GM12875 (cell line): ENCODE measurements at regions not wholly inside any gene's neighbourhood (a gene's known extent, or its start where the extent isn't known, plus 50 kb on each side); places are given as distances from the start of the nearest gene placed in this dataset.

Source experiments
- H3K4me3 ChIP-seq: one replicate; pipeline ENCODE4 v1.5.1; 2011; ENCODE audit warnings: low read depth, low read length, control low read depth
- CTCF ChIP-seq: IDR thresholded peaks from 2 replicates; pipeline ENCODE4 v1.5.1; 2011; ENCODE audit warnings: low read depth, mild to moderate bottlenecking, control low read depth, inconsistent platforms, low read length, moderate library complexity, borderline replicate concordance; ENCODE audit not compliant: insufficient read depth

DNA sequence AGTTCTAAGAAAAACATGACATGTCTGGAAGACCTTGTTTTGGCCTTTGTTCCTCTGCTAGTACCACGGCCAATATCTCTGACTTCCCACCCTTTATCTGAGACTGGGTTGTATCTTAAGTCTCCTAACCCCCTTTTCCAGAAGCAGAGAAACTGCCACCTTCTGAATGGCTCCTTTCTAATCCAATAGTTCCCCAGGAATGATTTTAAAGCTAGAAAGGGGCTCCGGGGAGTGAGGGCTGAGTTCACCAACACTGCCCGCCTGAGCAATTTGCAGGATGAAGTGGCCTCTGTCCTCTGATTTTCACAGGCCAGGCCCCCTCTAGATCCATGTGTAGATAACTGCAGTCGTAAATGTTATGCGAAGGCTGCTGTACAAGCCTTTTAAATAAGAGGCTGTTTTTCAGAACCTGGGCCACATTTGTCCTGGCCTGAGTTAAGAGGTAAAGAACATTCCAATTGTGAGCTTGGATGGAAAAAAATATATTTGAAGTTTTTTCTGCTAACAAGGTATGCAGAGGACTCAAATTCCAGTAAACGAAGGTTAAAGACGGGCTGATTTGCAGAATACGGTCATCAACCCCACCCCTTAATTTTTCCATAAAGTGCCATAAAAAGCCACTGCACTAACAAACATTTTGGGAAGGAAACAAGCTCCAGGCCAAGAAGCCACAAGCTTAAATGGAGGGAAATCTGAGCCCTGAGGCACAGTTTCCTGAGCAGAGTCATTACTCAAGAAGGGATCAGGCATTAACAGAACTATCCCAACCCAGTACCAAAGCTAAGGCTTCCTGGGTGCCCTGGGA, 117.0 kb upstream of the MAF start:
- no peak for TF ChIP-seq CTCF
- no peak overlapping the region for H3K4me3 ChIP-seq

DNA sequence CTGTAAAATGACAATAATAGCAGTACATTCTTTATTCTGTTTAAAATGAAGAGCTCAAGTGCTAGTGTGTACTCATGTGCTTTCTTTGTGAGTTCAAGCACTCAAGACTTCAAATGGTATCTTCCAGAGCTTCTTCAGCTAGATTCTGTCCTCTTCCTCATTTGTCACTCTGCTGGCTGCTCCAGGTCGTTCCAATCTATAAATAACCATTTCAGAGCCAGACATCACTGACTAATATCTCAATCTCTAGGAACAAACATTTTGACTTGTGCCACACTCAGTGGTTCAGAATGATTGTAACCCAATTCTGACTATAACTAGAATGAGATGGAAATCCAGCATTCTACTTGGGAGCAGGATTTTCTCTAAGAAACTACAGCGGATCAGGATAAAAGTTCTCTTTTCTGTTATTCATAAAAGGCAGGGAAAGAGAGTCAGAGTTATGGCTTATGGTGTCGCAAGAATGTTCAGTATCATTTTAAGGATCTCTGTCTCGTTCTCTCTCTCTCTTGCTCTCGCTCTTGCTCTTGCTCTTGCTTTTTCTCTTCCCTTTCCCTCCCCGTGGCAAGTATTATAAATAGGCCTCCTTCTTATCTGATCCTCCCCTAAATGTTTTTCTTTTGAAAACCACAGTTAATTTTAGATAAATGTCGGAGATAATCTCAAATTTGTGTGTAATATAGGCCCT, 116.3 kb upstream of the MAF start:
- TF ChIP-seq CTCF: no peak
- no peak overlapping the region for H3K4me3 ChIP-seq

DNA sequence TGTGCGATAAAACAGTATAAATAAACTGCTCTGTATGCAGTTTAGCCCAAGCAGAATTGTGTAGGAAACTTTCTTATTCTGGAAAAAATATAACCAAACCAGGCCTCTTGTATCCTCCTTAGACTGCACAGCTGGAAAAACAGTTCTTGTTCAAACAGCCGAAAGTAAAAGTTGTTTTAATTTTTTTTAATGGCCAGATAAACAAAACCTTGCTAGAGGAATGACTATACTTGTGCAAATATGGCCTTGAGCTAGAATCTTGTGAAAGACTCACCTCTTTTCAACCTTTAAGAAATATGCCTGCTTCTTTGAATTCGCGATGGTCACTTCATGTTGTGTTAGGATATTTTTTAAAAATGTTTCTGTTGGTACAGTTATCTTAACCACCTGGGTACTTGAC, 114.5 kb upstream of the MAF start:
- H3K4me3 ChIP-seq: no peak overlapping the region

GRCh38 chr16:79714440-79714839, 113.9 kb upstream of the MAF start:
- no peak overlapping the region for H3K4me3 ChIP-seq
- no peak for TF ChIP-seq CTCF

More for the DNA sequence above, 114.5 kb upstream of the MAF start:
- TF ChIP-seq CTCF: no peak

GRCh38 chr16:79713609-79714309, 113.2 kb upstream of the MAF start:
- no peak for TF ChIP-seq CTCF
- H3K4me3 ChIP-seq: no peak overlapping the region

- no peak overlapping the region for H3K4me3 ChIP-seq
- no peak for TF ChIP-seq CTCF
These were observed 111.7 kb upstream of the MAF start for GRCh38 chr16:79712276-79712675.
